ENCODE measurements at regions not wholly inside any gene's neighbourhood (a gene's known extent, or its start where the extent isn't known, plus 50 kb on each side); places are given as distances from the start of the nearest gene placed in this dataset.

- TF ChIP-seq POLR2A (IDR thresholded peaks at IDR 0.05) = no peak
- no peak for TF ChIP-seq CTCF (IDR thresholded peaks at IDR 0.05)
- intact Hi-C loops (cut with DNase I) = no loop called here
These were observed 237.4 kb upstream of the DMAC1 start for GRCh38 chr9:8036914-8037524.

GRCh38 chr9:8033794-8034193 lies 234.2 kb upstream of the DMAC1 start:
- Histone ChIP-seq H3K36me3 (no peaks in the 10 kb centered on the region), H3K4me1 (no peaks in the 10 kb centered on the region), H3K27me3 (no peaks in the 10 kb centered on the region), H3K9me3 (peaks cover 0 to 9% (median 0%) of the 10 kb centered on the region in 3 donors), H3K27ac (no peak overlapping the region), H3K4me3 (no peak overlapping the region)
- TF ChIP-seq CTCF (IDR thresholded peaks at IDR 0.05) (no peak), POLR2A (IDR thresholded peaks at IDR 0.05) (no peak)
- DNase-seq = no peak
- intact Hi-C loops (cut with DNase I) = no loop called here
- 77 to 86% methylated on average over 2 of the region's 2 CpGs for WGBS, 2 donors

More at GRCh38 chr9:8036914-8037524, 237.4 kb upstream of the DMAC1 start:
- DNase-seq = no peak
- H3K4me3 ChIP-seq = no peak overlapping the region
- no peaks in the 10 kb centered on the region for H3K36me3 ChIP-seq
- peaks cover 0 to 9% (median 0%) of the 10 kb centered on the region in 3 donors for H3K9me3 ChIP-seq
- no peaks in the 10 kb centered on the region for H3K27me3 ChIP-seq
- H3K27ac ChIP-seq = no peak overlapping the region
- no peaks in the 10 kb centered on the region for H3K4me1 ChIP-seq

- intact Hi-C loops (cut with DNase I) = no loop called here
- TF ChIP-seq CTCF (IDR thresholded peaks at IDR 0.05) = no peak
- TF ChIP-seq POLR2A (IDR thresholded peaks at IDR 0.05) = no peak
- H3K4me1 ChIP-seq = no peaks in the 10 kb centered on the region
These were observed 230.5 kb upstream of the DMAC1 start for GRCh38 chr9:8030095-8030494.

DNA sequence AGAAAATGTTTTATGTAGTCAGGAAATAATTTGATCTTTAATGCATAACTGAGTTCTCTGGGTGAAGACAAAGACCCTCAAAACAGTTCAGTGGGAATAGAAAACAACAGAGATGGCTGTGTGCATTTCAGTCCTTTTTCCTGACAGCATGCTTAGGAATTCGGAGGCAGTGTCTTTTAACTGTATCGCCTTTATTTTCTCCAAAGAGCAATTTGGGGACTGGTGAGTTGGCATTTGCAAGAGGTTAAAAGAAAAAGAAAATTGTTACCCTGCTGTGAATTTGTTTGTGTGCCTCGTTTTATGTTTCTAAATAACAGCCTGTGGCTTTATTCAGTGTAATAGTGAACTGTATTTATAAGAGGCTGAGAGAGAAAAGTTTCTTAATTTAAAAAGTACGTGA lies 227.8 kb upstream of the DMAC1 start:
- no peak for DNase-seq
- TF ChIP-seq CTCF (IDR thresholded peaks at IDR 0.05) = no peak
- no peak for TF ChIP-seq POLR2A (IDR thresholded peaks at IDR 0.05)
- H3K9me3 ChIP-seq = no peaks in the 10 kb centered on the region
- H3K27ac ChIP-seq = no peak overlapping the region
- H3K4me3 ChIP-seq = no peak overlapping the region
- no peaks in the 10 kb centered on the region for H3K27me3 ChIP-seq
- intact Hi-C loops (cut with DNase I) = no loop called here
- H3K4me1 ChIP-seq = no peaks in the 10 kb centered on the region
- H3K36me3 ChIP-seq = no peaks in the 10 kb centered on the region
- WGBS, 2 donors = 62 to 66% methylated on average over 4 of the region's 4 CpGs

More at GRCh38 chr9:8030095-8030494, 230.5 kb upstream of the DMAC1 start:
- Histone ChIP-seq H3K27ac (no peak overlapping the region), H3K27me3 (no peaks in the 10 kb centered on the region), H3K4me3 (no peak overlapping the region), H3K36me3 (no peaks in the 10 kb centered on the region), H3K9me3 (no peaks in the 10 kb centered on the region)
- DNase-seq = no peak
- 15 to 44% methylated on average over 4 of the region's 4 CpGs for WGBS, 2 donors

GRCh38 chr9:8025551-8025950 lies 226.0 kb upstream of the DMAC1 start:
- no peaks in the 10 kb centered on the region for H3K27me3 ChIP-seq
- H3K27ac ChIP-seq = no peak overlapping the region
- DNase-seq = no peak
- H3K4me3 ChIP-seq = no peak overlapping the region
- intact Hi-C loops (cut with DNase I) = no loop called here
- no peaks in the 10 kb centered on the region for H3K9me3 ChIP-seq
- no peak for TF ChIP-seq POLR2A (IDR thresholded peaks at IDR 0.05)
- H3K36me3 ChIP-seq = no peaks in the 10 kb centered on the region
- 41 to 52% methylated on average over 2 of the region's 2 CpGs for WGBS, 2 donors
- no peaks in the 10 kb centered on the region for H3K4me1 ChIP-seq

DNA sequence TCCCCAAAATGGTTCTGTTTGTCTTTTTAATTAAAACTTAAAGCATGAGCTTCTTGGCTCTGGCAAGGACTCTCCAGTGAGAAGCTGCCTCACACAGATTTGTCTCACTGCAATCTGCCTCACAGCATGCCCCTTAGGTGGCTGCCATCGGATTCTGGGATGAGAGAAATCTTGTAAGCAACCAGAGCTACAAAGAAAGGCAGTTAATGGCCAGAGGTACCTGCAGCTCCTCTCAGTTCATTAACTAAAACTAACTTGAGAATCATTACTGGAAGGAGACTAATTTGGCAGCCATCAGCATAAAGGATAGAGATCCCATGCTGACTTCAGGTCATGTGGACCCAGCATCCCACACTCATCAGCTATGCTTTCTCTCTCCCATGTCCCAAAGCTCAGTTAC lies 220.6 kb upstream of the DMAC1 start:
- no peak for TF ChIP-seq CTCF (IDR thresholded peaks at IDR 0.05)
- no peak for TF ChIP-seq POLR2A (IDR thresholded peaks at IDR 0.05)
- Histone ChIP-seq H3K9me3 (no peaks in the 10 kb centered on the region), H3K4me3 (no peak overlapping the region), H3K36me3 (no peaks in the 10 kb centered on the region), H3K27ac (no peak overlapping the region), H3K4me1 (no peaks in the 10 kb centered on the region), H3K27me3 (no peaks in the 10 kb centered on the region)
- no peak for DNase-seq
- no CpG with 5 or more reads among the region's 1 CpG for WGBS, 2 donors
- intact Hi-C loops (cut with DNase I) = no loop called here
